ENCODE measurements at regions not wholly inside any gene's neighbourhood (a gene's known extent, or its start where the extent isn't known, plus 50 kb on each side); places are given as distances from the start of the nearest gene placed in this dataset.

DNA sequence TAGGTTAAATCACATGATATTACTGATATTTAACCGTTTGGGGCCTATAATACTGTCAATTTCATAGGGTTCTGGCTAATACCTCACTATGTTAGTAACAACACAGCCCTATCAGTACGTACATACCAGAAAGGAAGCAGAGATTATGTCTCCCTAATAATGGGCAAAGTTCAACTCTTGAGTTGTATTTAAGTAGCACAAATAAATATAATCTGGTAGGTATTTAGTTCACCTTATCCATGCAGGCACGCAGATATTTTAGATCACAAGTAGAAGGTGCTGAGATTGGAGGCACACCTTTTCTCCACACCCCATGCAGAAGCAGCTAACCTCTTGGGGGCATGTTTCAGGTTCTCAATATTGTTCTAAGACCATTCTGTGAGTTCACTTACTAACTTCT lies 118.9 kb downstream of the IRS1 start:
- DNase-seq = no peak

DNA sequence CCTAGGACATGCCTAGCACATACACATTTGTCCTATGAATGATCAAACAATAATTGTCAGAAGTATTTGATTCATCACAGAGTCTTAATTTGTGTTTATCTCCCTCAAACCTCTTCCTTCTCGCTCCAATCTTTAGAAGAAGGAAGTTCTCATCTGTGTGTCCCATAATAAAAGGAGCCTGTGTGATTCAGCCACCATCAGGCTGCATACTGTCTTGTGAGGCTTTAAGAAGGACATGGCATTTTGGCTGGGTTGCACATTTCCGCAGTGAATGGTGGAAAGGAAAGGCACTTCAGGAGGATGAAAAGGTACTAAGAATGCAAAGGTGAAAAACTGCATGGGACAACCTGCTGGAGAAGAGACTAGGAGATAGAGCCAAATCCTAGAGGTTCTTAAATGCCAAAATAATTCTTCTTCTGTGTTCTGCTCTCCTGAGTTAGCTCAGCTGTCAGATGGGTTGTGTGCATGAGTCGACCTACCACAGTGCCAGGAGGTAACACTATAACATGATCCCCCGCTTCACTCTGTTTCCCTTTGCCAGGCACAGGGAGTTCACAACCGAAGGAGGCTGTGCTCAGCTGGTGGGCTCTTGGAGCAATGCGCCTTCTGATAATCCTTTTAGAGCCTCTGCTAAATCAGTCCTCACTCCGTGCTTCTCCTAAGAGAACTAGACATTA lies 120.1 kb downstream of the IRS1 start:
- DNase-seq = no peak

DNA sequence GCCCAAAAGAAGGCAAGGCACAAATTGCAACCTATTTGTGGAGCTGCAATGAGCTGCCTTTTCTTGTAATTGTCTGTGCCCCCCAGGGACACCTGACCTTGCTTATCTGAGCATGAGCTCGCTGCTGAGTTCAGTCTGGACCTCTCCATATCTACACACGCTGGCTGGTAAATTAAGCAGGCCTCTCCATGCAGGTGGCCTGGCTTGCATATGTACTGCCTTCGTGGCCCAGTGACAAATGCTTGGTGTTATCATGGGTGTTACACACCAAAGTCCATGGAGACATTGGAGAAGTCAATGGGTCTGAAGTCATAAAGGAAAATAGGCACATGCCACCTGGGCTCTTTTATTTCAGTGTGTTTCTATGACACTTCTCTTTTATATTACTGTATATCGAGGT lies 121.2 kb downstream of the IRS1 start:
- no peak for DNase-seq

DNA sequence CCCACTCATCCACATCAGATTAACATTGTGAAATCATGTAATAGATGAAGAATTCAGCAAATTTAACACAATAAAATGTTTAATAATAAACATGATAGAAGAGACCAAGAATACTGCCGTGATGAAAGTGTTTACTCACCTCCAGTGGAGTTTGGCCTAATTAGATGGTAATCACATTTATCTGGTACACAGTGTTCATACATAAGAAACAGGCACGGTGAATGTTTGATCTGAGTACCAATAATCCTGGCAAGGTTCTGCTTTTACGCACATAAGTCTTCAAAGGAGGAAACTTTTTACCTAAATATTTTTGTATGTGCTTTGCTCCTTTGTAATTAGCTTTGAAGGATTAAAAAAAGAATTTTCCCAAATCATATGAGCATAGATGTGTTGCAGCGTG lies 122.5 kb downstream of the IRS1 start:
- DNase-seq = no peak

DNA sequence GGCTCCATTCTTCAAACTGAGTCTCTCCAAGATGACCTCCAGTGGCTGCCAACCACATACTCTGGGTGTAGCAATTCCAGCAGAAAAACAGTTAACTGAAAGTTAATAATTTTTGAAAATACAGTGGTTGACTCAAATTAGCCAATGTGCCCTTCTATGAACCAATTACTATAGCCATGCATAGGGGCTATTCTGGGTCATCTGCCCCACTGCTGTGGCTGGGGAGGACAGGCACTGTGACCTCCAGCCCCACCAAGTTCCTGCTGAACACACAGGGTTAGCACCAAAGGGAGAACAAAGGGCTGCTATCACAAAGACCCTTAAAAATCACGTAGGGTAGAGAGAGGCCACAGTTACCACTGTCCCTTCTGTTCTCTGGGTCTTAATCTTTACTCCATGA lies 123.0 kb downstream of the IRS1 start:
- DNase-seq = no peak

DNA sequence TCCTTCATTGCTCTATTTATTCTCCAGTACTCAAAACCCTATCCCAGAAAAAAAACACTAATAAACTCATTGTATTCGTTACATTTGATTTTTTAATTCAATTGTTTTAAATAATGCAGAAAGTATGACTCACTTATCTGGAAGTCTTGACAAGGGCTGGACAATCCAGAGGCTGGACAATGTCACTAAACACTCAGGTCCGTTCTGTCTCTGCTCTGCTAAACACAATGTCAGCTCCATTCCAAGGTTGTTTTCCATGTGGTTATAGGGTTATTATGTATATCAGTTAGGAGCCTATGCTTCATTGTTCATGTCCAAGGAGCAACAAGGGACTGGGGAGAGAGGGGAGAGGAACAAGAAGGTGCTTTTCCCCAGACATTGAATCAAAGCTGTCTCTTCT lies 125.5 kb downstream of the IRS1 start:
- DNase-seq = no peak

DNA sequence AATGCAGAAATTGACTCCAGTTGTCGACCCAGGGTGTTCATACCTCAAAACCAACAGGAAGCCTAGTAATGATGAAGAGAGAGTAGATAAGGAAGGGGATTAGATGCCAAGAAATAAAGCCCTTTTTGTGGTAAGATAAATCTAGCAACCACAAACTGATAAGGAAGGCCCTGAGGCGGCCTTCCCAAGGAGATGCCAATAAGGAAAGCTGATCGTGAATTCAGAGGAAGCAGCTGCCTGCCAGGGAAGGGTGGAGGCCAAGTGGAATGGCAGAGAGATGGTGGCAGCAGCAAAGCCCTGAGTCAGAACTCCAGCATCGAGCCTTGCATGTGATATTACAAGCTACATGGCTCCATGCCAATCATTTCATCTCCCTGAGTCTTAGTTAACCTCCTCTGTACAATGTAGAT lies 126.3 kb downstream of the IRS1 start:
- peak; percentile 79 for DNase-seq

DNA sequence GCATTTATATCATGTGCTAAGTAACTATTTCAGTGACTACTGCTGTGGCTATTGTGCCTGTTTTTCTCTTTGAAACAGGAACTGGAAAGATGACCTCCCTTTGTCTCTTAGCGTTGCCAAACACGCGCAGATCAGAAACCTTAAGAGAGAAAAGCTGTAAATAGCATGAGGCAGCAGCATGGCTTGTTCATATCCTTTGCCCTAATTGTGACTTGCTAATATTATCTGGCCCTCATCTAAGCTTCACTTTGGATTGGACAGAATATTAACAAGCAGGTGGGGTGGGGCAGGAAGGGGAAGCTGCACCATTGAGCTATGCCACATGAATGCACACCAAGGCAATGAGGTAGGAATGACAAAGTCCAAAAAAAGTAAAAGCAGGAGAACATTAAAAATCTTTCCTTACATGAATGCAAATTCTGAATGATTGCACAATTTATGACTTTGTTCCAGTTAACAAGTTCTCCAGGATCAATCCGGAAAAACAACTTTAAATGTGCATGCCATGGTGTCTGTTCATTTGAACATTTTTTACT lies 128.4 kb downstream of the IRS1 start:
- DNase-seq = peak; percentile 2

DNA sequence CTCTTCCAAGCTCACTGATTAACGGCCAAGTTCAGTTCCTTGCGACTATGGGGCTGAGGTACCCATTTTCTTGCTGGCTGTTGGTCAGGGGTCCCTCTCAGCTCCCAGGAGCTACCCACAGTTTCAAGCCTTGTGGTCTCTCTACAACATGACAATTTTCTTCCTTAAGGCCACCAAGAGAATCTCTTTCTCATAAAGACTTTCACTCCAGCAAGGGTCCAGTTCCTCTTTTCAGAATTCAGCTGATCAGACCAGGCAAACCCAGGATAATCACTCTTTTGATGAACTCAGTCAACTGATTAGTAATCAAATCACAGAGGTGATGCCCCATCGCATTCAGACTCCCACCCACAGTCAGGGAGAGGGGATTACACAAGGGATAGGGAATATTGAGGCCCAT lies 129.7 kb downstream of the IRS1 start:
- no peak for DNase-seq

DNA sequence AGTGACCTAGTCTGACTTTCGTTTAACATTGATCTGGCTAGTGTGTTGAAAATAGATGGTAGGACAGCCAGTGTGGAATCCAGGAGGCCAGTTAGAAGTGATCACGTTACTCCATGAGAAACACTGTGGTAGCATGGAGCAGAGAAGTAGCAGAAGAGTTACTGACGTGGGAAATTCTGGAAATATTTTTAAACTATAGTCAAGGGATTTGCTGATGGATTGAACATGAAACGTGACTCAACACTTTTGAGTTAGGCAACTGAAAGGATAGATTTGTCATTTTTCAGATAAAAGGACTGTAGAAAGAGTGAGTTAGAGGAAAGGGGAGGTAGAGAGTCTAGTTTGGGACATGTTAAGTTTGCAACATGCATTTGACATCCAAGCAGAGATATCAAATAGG lies 130.4 kb downstream of the IRS1 start:
- peak; percentile 58 for DNase-seq

DNA sequence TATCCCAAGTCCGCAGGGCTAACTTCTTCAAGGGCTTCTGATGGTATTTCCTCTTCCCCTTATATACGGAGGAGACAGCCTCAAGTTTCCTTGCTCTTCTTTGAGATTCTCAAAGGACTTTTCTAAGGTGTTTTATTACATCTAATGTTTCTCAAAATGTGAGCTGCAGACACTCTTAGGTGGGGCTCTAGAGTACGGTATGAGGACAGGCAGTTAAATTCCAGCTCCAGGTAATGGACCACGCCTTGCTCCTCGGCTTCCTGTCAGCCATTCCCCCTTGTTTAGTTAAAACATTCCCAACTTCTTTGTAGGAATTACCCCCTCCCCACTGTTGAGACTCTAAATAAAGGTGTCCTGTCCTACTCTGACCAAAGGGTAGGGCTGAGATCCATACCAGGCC lies 131.9 kb downstream of the IRS1 start:
- no peak for DNase-seq

DNA sequence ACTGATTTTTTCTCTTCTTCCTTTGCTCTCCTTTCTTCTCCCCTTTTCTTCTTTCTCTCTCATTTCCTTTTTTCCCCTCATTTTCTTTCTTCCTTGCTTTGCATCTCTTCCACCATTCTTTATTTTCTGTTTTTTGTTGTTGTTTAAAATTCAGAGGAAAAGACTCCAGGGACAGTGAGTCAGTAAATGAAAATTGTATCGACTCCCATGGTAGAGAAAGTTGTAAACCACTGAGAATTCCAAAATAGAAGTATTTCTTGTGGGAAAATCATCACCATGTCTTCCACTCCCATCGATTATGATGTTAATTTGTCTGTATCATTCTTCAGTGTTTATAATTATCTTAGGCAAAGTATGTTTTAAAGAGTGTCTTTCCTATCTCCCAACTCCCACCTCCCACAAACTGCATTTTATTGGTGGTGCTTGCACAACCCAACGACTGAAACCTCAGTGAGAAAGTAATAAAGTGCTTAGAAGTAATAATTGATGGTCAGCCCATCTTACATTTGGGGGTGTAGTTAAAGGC lies 134.3 kb downstream of the IRS1 start:
- DNase-seq = no peak

DNA sequence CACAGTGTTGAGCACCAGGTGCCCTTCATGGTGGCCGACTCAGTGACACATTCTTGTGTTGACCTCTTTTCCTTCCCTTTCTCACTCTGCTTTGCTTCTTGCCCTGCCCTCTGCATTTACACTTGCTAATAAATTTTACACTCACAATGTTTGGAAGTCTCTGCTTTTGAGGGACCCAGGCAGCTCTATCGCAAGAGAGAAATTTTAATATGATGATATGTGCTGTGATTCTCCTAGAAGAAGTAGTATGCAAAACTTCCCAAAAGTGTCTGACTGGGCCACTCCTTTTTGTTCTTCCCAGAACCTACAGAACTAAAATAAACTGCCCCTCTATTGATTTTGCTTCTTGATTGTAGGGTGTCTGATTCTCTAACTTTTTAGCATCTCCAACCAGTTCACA lies 135.0 kb downstream of the IRS1 start:
- DNase-seq = no peak

DNA sequence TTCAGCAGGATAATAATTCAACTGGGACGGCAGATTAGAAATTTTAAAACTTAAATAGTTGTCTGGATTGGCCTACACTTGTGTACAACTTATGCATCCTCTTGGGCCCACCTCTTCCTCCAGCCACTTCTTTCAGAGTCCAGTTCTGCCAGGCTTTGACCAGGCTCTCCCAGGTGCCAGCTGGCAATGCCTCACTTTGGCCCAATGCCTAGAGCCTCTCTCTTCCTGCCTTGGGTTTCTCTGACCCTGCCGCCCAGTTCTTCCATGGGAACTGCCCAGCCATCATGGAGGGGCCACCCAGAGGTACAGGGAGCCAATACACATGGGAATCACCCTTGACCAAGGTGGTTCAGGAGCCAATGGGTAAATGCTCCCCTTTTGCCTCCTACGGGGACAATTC lies 135.5 kb downstream of the IRS1 start:
- DNase-seq = no peak

DNA sequence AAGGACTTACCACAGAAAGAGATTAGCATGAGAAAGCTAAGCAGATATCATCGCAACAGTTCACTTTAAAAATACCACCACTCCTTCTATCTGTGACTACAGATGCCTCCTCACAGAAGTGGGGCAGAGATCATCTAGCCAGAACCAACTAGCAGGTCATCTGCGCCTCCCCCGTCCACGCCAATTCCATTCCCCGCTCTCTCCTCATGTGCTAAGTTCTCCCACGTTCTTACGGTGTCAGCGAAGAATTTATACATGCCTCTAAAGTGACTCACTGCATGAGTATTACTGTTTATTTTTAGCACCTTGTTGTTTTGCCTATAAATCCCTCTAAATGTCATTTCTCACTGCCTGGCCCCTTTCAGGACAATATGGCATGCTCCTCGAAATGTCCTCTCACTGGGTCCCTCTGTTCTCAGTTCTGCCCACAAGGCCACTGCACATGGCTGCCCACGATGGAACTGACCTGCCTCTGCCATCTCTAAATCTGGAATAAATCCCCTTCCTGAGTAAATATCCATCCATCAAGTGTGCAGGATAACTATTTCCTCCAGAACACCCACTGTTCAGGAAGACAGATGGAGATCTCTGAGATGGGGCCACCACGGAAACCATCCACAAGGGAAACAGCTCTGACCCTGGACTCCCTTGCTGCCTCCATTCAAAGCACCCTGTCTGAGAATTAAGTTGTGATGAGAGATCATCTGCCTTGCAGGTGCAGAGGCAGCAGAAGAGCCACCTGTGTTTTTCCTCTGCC lies 137.7 kb downstream of the IRS1 start:
- DNase-seq = peak; percentile 84

DNA sequence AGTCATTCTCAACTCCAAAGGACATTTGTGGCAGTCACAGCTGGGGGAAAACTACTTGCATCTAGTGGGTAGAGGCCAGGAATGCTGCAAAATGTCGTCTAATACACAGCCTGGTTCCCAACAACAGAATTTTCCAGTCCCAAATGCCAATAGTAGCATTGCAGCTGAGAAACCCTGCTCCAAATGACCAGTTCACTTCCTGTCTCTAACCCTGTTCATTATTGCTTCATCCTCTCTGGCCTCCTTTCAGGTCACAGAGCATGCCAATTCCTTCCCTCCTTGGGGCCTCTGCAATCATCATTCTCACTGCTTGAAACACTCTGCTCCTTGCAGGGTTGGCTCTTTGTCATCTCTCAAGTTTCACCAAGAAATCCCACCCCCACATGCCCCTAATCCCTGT lies 139.1 kb downstream of the IRS1 start:
- DNase-seq = peak; percentile 83

DNA sequence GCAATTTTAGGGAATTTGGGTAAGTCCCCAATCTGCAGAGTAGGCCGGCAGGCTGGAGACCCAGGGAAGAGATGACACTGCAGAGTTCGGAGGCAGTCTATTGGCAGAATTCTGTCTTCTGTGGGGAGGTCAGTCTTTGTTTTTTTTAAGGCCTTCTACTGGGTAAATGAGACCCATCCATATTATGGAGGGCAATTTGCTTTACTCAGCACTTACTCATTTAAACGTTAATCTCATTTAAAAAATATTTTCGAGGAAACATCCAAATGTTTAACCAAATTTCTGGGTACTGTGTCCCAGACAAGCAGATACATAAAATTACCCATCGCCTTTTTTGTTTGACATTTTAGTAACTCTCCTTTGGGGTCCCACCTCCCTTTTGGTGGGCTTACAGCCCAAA lies 139.5 kb downstream of the IRS1 start:
- no peak for DNase-seq

DNA sequence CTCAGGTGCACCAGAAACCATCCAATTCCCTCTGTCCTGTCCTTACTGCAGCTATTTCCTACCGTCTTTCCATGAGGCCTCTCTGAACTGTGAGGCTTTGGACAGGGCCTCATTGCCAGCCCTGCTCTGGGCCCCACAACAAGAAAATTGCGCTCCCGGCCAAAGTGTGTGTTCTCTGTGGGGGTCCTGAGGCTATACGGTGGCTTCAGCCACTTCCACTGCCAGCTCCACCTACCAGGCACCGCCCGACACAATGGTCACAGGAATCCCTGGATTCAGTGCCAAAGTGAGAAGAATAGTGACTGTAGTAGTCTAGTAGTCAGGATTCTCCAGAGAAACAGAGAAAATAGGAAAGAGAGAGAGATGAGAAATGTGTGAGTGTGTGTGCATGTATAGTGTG lies 140.2 kb downstream of the IRS1 start:
- DNase-seq = no peak

DNA sequence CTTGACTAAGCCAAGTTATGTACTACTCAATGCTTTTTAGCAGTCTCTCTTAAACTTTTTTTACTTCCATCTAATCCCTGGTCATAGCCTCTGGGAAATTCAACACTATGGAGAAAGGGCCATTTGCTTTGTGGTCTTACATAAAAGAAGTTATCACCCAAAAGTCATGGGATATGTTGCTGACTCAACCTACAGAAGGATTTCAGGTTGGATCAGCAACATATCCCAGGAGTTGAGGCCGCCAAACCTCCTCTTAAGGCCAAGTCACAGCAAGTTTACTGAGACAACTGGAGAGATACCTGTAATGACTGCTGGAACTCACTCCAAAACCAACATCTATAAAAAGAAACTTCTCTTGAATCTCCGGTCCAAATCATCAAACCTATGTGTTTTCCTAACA lies 141.1 kb downstream of the IRS1 start:
- DNase-seq = peak; percentile 47

DNA sequence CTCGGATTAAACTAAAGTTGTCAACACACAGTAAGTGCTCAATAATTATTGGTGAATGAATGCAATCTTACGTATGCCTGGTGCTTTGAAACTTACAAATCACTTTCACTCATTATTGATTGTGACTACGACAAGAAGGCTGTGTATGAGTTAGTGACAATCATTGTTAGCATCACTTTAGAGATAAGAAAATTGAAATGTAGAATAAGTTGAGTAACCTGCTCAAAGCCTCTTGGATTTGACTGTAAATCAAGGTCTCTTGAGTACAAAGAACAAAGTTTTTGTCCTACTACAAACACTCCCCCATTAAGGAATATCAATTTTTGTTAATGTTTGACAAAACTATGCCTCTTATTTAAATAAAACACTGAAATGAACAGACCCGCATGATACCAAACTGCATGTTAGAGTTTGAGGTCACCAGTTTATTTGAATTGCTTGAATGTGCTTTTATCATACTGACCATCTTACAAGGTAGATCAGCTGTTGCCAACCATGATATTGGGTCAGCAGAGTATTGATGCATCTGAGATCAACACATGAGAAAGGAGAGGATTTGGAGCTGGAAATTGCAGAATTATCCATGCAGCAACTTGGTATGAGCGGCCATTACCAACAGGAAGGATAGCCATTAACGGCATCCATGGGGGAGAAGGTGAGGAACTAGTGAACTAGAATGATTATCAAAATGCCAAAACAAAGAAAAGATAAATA lies 142.1 kb downstream of the IRS1 start:
- no peak for DNase-seq

DNA sequence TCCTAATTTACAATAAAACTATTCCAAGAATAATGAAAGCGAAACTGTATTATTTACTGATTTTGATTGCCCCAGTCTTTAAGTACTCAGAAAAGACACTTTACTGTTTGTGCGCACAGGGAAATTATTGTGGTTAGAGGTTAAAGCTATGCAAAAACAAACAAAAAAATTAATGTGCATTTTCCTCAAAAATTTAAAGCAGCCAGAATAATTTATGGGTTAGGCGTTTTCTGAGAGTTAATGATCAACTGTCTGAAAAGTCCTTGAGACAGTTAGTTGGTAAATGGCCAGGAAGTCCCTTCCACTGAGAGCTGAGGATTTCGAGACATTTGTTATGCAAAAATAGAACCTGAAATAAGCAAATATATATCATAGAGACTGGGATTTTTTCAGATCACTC lies 143.3 kb downstream of the IRS1 start:
- DNase-seq = no peak

DNA sequence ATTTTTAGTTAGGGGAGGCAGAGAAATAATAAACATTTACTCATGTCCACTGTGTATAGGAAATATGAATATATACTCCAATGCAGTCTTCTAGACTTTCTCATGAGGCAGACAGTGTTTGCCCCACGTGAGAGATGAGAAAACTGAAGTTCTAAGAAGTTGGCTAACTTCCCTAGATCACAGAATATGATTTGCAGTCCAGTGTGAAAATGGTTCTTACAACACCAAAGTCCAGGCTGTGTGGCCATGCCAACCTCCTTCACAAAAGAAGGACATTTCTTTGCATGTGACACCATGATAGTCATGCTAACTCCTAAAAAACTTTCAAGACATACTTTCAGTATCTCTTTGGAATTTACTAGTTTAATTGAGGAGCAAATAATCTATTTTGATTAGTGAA lies 143.7 kb downstream of the IRS1 start:
- DNase-seq = no peak

DNA sequence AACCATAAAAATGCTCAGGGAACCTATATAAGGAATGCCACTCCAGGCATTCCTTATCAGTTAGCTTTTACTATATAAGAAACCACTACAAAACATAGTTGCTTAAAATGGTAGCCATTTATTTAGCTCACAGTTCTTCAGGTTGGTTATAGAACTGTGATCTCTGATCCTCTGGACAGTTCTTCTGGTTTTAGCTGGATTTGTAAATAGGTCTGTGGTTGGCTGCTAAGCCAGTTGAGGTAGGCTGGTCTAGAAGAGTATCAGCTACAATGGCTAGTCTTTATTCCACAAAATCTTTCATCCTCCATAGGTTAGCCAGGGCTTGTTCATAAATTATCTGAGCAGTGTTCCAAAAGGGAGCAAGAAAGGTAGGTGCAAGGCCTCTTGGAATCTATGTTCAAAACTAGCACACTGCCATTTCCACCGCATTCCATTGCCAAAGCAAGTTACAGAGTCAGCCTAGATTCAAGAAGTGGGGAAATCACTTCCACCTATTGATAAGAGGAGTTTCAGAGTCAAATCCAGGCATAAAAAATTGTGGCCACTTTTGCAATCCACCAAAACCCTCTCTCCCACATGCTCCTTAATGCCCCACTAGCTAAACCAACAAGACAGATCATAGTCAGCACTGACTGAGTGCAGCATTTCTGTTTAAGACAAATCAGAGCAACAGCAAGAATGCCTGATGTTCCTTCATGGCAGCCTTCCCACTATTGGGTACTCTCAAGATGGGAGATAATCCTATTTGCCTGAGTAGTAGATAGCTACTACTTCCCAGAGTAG lies 146.4 kb downstream of the IRS1 start:
- DNase-seq = no peak

Data from fibroblast of upper back skin (primary cell).